ENCODE measurements at regions not wholly inside any gene's neighbourhood (a gene's known extent, or its start where the extent isn't known, plus 50 kb on each side); places are given as distances from the start of the nearest gene placed in this dataset.

- ATAC-seq, result no peak
- POLR2A ChIA-PET, result no interaction called here
- Histone ChIP-seq H3K27me3 (ENCODE audit: control insufficient read depth, insufficient read depth, low read length) (peaks cover 2% of the 10 kb centered on the region; the same call in 1 of the 2 replicates), H3K27ac (ENCODE audit: low read length) (no peak overlapping the region), H3K4me1 (ENCODE audit: control insufficient read depth, insufficient read depth, low read length) (no peaks in the 10 kb centered on the region), H3K4me3 (ENCODE audit: low read depth in 2 of 2, low read length in 2 of 2) (no peak overlapping the region), H3K36me3 (ENCODE audit: control insufficient read depth, insufficient read depth, low read length) (no peaks in the 10 kb centered on the region), H3K9me3 (ENCODE audit: control insufficient read depth, insufficient read depth, low read depth, low read length) (no peaks in the 10 kb centered on the region)
- in situ Hi-C loops (cut with HindIII; ENCODE audit: low pct_unique_long_range_greater_than_20kb, low sequenced_read_pairs), result no loop called here
- TF ChIP-seq CTCF (IDR thresholded peaks at IDR 0.05), result no peak
- no peak for TF ChIP-seq POLR2AphosphoS5 (IDR thresholded peaks at IDR 0.05; ENCODE audit: low read depth, low read length)
- TF ChIP-seq TCF7L2 (IDR thresholded peaks at IDR 0.05; ENCODE audit: low read depth, low read length), result no peak
- TF ChIP-seq, protein P1, sequence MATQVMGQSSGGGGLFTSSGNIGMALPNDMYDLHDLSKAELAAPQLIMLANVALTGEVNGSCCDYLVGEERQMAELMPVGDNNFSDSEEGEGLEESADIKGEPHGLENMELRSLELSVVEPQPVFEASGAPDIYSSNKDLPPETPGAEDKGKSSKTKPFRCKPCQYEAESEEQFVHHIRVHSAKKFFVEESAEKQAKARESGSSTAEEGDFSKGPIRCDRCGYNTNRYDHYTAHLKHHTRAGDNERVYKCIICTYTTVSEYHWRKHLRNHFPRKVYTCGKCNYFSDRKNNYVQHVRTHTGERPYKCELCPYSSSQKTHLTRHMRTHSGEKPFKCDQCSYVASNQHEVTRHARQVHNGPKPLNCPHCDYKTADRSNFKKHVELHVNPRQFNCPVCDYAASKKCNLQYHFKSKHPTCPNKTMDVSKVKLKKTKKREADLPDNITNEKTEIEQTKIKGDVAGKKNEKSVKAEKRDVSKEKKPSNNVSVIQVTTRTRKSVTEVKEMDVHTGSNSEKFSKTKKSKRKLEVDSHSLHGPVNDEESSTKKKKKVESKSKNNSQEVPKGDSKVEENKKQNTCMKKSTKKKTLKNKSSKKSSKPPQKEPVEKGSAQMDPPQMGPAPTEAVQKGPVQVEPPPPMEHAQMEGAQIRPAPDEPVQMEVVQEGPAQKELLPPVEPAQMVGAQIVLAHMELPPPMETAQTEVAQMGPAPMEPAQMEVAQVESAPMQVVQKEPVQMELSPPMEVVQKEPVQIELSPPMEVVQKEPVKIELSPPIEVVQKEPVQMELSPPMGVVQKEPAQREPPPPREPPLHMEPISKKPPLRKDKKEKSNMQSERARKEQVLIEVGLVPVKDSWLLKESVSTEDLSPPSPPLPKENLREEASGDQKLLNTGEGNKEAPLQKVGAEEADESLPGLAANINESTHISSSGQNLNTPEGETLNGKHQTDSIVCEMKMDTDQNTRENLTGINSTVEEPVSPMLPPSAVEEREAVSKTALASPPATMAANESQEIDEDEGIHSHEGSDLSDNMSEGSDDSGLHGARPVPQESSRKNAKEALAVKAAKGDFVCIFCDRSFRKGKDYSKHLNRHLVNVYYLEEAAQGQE (IDR thresholded peaks at IDR 0.05; ENCODE audit: insufficient read depth in 1 of 2, low read depth in 2 of 2, low read length in 1 of 2), result no peak
- no peak for TF ChIP-seq SIN3A (IDR thresholded peaks at IDR 0.05; ENCODE audit: borderline replicate concordance, insufficient read depth, low read depth, low read length)
- DNase-seq (ENCODE audit: low read depth, low spot score), result no peak
- intact Hi-C loops (cut with micrococcal nuclease; ENCODE audit: unreplicated experiment), result no loop called here
- CTCF ChIA-PET, result no interaction called here
- no TSS peak for BruUV-seq (replicated peaks)
These were observed 93.4 kb downstream of the IRF8 start for GRCh38 chr16:85992359-85992758.

DNA sequence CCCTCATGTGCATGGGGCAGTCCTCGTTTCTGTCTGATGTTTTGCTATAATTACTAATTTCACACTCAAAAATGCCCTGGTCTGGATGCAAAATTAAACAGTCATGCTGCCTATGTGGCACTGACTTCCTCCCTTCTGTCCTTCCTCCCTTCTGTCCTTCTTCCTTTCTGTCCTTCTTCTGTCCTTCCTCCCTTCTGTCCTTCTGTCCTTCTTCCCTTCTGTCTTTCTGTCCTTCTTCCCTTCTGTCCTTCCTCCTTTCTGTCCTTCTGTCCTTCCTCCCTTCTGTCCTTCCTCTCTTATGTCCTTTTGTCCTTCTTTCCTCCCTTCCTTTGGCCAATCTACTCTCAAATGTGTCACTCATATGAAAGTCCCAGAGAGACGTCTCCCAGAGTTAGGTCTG is 93.8 kb downstream of the IRF8 start:
- TF ChIP-seq CTCF (IDR thresholded peaks at IDR 0.05), result no peak
- TF ChIP-seq SIN3A (IDR thresholded peaks at IDR 0.05; ENCODE audit: borderline replicate concordance, insufficient read depth, low read depth, low read length), result no peak
- TF ChIP-seq TCF7L2 (IDR thresholded peaks at IDR 0.05; ENCODE audit: low read depth, low read length), result no peak
- TF ChIP-seq POLR2AphosphoS5 (IDR thresholded peaks at IDR 0.05; ENCODE audit: low read depth, low read length), result no peak
- TF ChIP-seq, protein P1 (IDR thresholded peaks at IDR 0.05; ENCODE audit: insufficient read depth in 1 of 2, low read depth in 2 of 2, low read length in 1 of 2), result no peak
- no peak for ATAC-seq
- ChIA-PET POLR2A (no interaction called here), CTCF (no interaction called here)
- intact Hi-C loops (cut with micrococcal nuclease; ENCODE audit: unreplicated experiment) (no loop called here), in situ Hi-C loops (cut with HindIII; ENCODE audit: low pct_unique_long_range_greater_than_20kb, low sequenced_read_pairs) (no loop called here)
- no peak for DNase-seq (ENCODE audit: low read depth, low spot score)
- Histone ChIP-seq H3K36me3 (ENCODE audit: control insufficient read depth, insufficient read depth, low read length) (no peaks in the 10 kb centered on the region), H3K27ac (ENCODE audit: low read length) (no peak overlapping the region), H3K4me3 (ENCODE audit: low read depth in 2 of 2, low read length in 2 of 2) (no peak overlapping the region), H3K4me1 (ENCODE audit: control insufficient read depth, insufficient read depth, low read length) (no peaks in the 10 kb centered on the region), H3K27me3 (ENCODE audit: control insufficient read depth, insufficient read depth, low read length) (peaks cover 1% of the 10 kb centered on the region; the same call in 1 of the 2 replicates), H3K9me3 (ENCODE audit: control insufficient read depth, insufficient read depth, low read depth, low read length) (no peaks in the 10 kb centered on the region)
- BruUV-seq (replicated peaks), result no TSS peak

Measured in Panc1 (cell line).